GM18520 (cell line): ENCODE measurements at regions not wholly inside any gene's neighbourhood (a gene's known extent, or its start where the extent isn't known, plus 50 kb on each side); places are given as distances from the start of the nearest gene placed in this dataset.
A peak's percentile ranks its signal among the peaks of the same experiment; 100 is the strongest.

ENCODE experiments used
- ATAC-seq: cut with Tn5 transposase; IDR thresholded peaks from one replicate; pipeline ENCODE4 v1.9.1; 2021; ENCODE audit not compliant: unreplicated experiment

DNA sequence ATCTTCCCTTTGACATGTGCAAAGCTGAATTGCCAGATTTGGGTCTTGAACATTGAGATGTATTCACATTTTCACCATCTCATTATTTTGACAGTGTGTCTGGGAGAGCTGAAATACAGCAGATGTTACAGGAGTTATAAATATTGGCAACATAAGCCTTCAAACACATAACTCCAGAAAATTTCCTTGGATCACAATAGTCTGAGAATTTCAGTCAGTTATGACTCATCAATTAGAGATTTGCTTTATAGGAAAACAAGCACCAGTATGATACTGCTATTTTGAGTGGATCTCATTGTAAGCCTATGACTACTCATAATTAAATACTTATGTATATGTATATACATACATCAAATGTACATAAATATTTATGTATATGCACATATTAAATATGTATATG is 1171.8 kb downstream of the AMY1C start:
- ATAC-seq: no peak

GRCh38 chr1:104923075-104923474 is 1173.4 kb downstream of the AMY1C start:
- no peak for ATAC-seq

DNA sequence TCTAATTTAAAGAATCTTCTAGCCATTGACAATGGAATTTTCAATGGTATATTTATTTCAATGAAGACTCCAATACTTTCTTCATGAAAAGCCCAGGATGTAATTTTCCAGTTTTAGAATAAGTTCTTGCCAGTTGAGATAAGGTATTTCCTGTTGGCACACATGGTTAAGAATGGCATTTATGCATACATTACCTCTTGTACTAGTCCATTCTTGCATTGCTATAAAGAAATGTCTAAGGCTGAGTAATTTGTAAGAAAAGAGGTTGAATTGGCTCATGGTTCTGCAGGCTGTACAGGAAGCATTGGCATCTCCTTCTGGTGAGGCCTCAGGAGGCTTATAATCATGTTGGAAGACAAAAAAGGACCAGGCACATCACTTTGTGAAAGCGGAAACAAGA is 1179.6 kb downstream of the AMY1C start:
- ATAC-seq: no peak

DNA sequence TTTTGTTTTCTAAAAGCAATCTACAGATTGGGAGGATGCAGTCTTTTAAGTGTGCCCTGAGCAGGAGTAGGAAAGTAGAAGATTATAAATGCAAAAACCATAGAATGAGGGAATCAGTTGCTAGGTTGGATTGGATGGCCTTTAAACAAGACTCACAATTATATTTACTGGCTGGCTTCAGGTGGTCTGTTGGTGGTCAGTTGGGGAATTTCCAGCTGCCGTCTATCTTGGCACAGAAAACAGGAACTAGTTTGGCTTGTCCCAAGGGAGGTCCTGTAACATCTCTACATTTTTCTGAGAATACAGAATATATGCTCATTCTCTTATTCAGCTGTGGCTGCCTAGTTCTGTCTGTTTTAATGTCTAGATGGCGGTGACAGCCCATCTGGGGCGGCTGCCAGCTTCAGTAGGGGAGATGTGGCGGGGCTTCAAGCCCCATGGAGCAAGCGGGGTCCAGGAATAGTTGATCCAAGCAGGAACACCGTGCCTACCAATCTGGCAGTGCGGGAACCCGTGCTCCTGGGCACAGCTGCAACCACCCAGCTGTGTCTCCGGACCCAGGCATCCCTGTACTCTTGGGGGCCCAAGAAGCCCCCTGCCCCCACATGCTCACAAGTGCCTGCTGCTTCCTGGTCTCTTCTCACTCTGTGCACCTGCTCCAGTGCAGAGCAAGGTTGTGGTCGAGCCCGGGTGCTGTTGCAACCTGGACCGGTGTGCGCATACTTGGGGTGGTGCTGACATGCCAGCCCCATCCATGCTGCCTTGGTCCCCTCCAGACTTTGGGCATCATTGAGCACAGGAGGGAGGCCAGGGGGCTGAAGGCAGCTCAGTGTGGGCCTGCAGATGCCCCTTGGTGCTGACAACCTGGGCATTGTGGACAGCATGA is 1182.6 kb downstream of the AMY1C start:
- no peak for ATAC-seq

- no peak for ATAC-seq
Observed at GRCh38 chr1:104932949-104933679, 1183.4 kb downstream of the AMY1C start.

DNA sequence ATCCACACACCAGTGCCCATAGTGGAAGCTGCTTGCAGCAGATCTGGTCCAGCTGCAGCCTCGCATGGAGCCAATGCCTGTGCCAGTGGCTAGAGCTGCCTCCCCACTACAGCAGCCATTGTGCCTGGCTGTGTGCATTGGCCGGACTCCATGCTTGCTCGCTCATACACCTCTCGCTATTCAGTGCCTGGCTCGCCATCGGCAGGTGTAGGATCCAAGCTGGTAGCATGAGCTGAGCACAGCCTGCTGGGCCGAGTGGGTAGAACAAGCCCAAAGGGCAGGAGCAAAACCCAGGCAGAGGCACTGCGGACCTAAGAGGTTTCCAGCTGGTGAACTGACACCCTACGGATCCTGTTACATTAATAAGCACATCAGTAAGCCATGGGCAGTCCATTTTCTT is 1184.1 kb downstream of the AMY1C start:
- no peak for ATAC-seq

GRCh38 chr1:104945406-104945805 is 1195.7 kb downstream of the AMY1C start:
- no peak for ATAC-seq

- no peak for ATAC-seq
Observed at GRCh38 chr1:104946558-104947210, 1197.0 kb downstream of the AMY1C start.

GRCh38 chr1:104953555-104953954 is 1203.9 kb downstream of the AMY1C start:
- no peak for ATAC-seq

- no peak for ATAC-seq
Observed at GRCh38 chr1:104973516-104973915, 1223.8 kb downstream of the AMY1C start.

DNA sequence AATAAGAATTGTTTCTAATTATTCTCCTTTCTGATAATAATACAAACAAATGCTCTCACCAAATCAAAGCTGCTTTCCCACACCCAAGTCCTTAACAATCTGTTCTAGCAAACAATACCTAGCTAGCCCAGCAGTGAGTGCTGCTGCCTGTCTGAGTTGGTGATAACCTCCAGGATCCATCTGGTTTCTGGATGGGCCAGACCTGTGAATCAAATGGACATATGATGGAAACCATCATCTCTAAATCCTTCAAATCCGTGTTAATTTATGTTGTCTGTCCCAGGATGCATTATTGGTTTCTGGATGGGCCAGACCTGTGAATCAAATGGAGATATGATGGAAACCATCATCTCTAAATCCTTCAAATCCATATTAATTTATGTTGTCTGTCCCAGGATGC is 1230.0 kb downstream of the AMY1C start:
- ATAC-seq: no peak

DNA sequence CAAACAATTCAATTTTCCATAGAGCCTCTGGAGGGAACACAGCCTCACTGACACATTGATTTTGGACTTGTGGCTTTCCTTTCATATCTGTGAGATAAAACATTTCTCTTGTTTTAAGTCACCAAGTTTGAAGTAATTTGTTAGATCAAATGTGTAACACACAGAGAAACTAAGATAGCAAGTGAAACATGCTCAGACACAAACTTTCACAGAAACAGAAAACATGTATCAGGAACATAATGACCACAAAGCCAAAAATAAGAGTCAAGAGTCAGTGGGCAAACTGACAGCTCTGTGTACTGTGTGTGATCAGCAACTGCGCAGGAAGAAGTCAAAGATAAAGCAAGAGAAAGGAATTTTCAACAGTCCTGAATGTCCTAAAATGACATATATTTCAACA is 1237.5 kb downstream of the AMY1C start:
- peak; percentile 72 for ATAC-seq

GRCh38 chr1:104989012-104989411 is 1239.3 kb downstream of the AMY1C start:
- no peak for ATAC-seq

- no peak for ATAC-seq
Observed at GRCh38 chr1:104991702-104992101, 1242.0 kb downstream of the AMY1C start.

DNA sequence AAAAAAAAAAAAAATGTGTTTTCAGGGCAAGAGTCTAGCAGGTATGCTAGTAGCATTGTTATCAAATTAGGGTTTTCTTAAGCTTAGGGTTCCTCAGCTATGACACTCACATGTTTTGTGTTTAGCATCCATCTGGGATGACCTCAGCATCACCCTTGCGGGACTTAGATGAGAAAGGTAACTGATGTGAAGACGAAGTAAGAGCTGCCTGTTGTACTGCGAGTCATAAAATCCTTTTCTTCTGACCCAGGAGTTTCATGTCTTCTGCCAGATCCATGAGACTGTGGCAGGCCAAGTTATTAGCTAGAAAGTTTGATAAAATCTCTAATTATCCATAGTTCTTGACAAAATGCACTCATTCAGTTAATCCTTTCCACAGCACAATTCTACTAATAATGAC is 1251.1 kb downstream of the AMY1C start:
- ATAC-seq: no peak

DNA sequence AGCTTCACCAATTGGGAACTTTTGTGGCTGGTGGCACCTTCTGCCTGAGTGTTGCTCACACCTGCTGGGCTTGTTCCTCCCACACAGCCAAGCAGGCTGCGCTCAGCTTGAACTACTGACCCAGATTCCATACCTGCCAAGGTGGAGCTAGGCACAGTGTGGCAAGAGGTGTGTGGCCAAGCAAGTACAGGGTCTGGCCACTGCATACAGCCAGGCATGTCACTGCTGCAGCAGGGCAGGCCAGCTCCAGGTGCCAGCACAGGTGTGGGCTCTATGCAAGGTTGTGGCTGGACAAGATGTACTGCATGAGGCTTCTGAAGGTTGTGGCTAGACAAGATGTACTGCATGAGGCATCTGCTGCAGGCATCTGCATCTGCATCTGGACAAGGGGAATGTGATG is 1254.8 kb downstream of the AMY1C start:
- no peak for ATAC-seq

DNA sequence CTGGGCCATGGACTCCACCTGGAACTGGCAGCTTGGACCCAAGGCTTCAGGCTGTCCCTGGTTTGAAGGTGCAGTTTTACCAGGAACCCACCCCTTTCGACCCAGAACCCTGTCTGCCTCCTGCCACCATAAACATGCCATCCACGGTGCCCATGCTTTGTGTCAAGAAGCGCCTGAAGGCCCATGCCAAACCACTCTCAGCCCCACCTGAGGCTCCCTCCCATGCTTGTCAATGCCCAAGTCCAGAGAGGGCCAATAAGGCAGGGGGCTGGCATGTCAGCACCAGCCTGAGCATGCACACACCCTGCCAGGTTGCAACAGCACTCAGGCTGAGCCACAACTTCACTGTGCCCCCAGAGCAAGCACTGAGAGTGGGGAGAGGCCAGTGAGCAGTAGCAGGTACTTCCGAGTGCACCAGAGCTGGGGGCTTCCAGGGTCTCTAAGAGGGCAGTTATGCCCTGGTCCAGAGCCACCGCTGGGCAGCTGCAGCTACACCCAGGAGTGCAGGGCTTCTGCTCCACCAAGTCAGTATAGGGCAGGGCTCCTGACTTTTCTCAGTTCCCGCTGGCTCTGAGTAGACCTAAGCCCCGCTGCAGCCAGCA is 1256.0 kb downstream of the AMY1C start:
- ATAC-seq: no peak

DNA sequence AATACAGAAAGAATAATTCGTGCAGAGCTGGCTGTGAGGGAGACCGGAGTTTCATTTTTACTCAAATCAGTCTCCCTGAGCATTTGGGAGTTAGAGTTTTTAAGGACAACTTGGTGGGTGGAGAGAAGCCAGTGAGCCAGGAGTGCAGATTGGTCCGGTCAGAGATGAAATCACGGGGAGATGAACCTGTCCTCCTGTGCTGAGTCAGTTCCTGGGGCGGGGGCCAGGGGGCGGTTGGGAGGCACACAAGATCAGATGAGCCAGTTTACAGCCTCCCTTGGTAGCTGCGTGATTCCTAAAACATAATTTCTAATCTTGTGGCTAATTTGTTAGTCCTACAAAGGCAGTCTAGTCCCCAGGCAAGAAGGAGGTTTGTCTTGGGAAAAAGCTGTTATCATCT is 1267.9 kb downstream of the AMY1C start:
- no peak for ATAC-seq

GRCh38 chr1:105023719-105024118 is 1274.0 kb downstream of the AMY1C start:
- ATAC-seq: no peak

DNA sequence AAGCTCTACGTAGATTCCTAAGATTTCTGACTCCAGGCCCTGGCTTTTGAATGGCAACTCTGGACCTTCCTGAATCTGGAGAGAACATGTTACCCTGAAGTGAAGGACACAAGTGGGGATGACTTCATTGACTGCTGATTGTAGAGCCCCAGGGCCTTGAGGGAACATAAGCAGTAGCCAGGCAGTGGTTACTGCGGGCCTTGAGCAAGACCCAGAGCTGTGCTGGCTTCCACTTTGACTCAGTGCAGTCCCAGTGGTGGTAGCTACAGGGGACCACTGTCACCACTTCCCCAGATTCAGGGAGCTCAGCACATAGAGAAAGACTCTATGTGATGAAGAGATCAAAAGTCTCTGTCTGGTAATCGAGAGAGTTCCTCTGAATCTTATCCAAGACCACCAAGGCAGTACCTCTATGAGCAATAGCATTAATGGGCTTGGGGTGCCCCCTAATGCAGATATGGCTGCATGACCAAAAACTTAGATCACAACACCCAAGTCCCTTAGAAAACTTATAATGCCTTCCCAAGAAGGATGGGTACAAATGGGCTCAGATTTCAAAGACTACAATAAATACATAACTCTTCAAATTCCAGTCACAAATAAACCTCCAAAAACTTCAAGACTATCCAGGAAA is 1278.3 kb downstream of the AMY1C start:
- ATAC-seq: no peak

DNA sequence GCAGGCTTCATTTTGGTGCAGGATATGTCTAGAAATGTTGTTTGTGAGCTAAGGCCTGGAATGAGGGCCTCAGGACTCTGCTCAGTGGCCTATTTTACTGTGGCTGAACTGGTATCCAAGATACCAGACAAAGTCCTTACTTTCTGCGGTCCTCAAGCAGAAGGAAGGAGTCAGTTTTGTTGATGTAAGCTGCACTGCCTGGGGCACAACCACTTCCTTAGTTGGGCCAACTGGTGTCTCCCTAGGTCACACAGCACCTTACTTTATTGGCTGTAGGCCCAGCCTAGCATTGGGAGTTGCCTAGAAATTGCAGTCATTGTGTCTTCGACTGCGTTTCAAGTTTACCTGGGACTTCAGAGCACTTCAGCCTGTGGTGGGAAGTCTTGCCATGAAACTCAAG is 1322.7 kb downstream of the AMY1C start:
- no peak for ATAC-seq
